ENCODE measurements at regions not wholly inside any gene's neighbourhood (a gene's known extent, or its start where the extent isn't known, plus 50 kb on each side); places are given as distances from the start of the nearest gene placed in this dataset.
"Not testable (repeated sequence)": the region's sequence is repeated elsewhere in the genome, so short reads cannot be mapped to it uniquely, and the experiment has no call there.

GRCh38 chr4:154164931-154165839 lies 326.4 kb downstream of the DCHS2 start:
- Histone ChIP-seq H3K36me3 (ENCODE audit: control insufficient read depth, low read depth, low read length) (no peaks in the 10 kb centered on the region), H3K27me3 (ENCODE audit: control insufficient read depth, insufficient read depth, low read length) (no peaks in the 10 kb centered on the region), H3K4me1 (ENCODE audit: control insufficient read depth, low read depth, low read length) (no peaks in the 10 kb centered on the region), H3K4me3 (ENCODE audit: low read length) (no peak overlapping the region), H3K9me3 (ENCODE audit: control insufficient read depth, low read depth, low read length) (no peaks in the 10 kb centered on the region), H3K27ac (ENCODE audit: low read length) (no peak overlapping the region), H3K9ac (ENCODE audit: low read length) (no peak overlapping the region)

DNA sequence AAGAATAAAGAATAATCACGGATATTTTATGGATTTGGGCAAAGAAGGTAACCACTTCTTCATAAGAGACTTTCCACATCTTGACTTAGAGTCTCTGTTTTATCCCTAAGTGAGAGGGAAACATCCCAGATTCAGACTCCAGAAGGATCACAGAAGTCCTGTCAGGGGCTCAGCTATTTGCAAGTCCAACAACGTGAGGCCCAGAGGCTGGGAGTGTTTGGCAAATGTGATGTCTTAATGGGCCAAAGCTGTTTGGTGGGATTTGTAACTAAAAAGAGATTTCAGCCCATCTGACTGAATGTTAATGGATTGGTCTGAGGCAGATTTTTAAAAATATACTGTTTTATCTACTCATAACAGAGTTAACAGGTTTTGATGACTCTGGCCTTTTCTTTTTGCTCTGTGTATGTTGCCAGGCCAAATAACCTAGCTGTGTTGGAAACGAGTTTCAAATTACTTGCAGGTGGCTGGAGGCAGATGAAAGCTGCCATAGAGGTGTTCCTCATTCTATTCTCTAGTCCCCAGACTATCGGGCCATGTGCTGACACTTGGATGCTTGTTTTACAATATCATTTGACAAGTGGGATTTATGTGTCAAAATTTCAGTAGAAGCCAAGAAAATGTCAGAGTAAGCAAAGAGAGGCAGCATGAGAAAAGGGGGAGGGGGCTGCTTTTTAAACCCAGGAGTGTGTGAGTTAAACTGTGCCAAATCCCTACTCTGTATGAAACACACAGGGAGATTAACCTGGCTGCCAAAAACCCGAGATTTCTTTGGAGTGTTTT lies 330.9 kb downstream of the DCHS2 start:
- H3K9me3 ChIP-seq (ENCODE audit: control insufficient read depth, low read depth, low read length), result no peaks in the 10 kb centered on the region
- H3K4me3 ChIP-seq (ENCODE audit: low read length), result no peak overlapping the region
- no peak overlapping the region for H3K27ac ChIP-seq (ENCODE audit: low read length)
- no peaks in the 10 kb centered on the region for H3K36me3 ChIP-seq (ENCODE audit: control insufficient read depth, low read depth, low read length)
- no peaks in the 10 kb centered on the region for H3K4me1 ChIP-seq (ENCODE audit: control insufficient read depth, low read depth, low read length)
- no peak overlapping the region for H3K9ac ChIP-seq (ENCODE audit: low read length)
- no peaks in the 10 kb centered on the region for H3K27me3 ChIP-seq (ENCODE audit: control insufficient read depth, insufficient read depth, low read length)

GRCh38 chr4:154158361-154159155 lies 333.0 kb downstream of the DCHS2 start:
- Histone ChIP-seq H3K27ac (ENCODE audit: low read length) (no peak overlapping the region), H3K36me3 (ENCODE audit: control insufficient read depth, low read depth, low read length) (no peaks in the 10 kb centered on the region), H3K9ac (ENCODE audit: low read length) (no peak overlapping the region), H3K9me3 (ENCODE audit: control insufficient read depth, low read depth, low read length) (no peaks in the 10 kb centered on the region), H3K4me3 (ENCODE audit: low read length) (no peak overlapping the region), H3K27me3 (ENCODE audit: control insufficient read depth, insufficient read depth, low read length) (no peaks in the 10 kb centered on the region), H3K4me1 (ENCODE audit: control insufficient read depth, low read depth, low read length) (no peaks in the 10 kb centered on the region)

GRCh38 chr4:154152546-154152945 lies 339.1 kb downstream of the DCHS2 start:
- H3K36me3 ChIP-seq (ENCODE audit: control insufficient read depth, low read depth, low read length), result no peaks in the 10 kb centered on the region
- no peaks in the 10 kb centered on the region for H3K9me3 ChIP-seq (ENCODE audit: control insufficient read depth, low read depth, low read length)
- no peaks in the 10 kb centered on the region for H3K27me3 ChIP-seq (ENCODE audit: control insufficient read depth, insufficient read depth, low read length)
- no peak overlapping the region for H3K9ac ChIP-seq (ENCODE audit: low read length)
- H3K4me1 ChIP-seq (ENCODE audit: control insufficient read depth, low read depth, low read length), result no peaks in the 10 kb centered on the region
- H3K4me3 ChIP-seq (ENCODE audit: low read length), result no peak overlapping the region
- H3K27ac ChIP-seq (ENCODE audit: low read length), result no peak overlapping the region

GRCh38 chr4:154149236-154149635 lies 342.4 kb downstream of the DCHS2 start:
- not testable (repeated sequence) for H3K4me3 ChIP-seq (ENCODE audit: low read length); H3K4me1 ChIP-seq (ENCODE audit: control insufficient read depth, low read depth, low read length); H3K36me3 ChIP-seq (ENCODE audit: control insufficient read depth, low read depth, low read length); H3K9me3 ChIP-seq (ENCODE audit: control insufficient read depth, low read depth, low read length); H3K9ac ChIP-seq (ENCODE audit: low read length); H3K27ac ChIP-seq (ENCODE audit: low read length); H3K27me3 ChIP-seq (ENCODE audit: control insufficient read depth, insufficient read depth, low read length)

GRCh38 chr4:154143720-154144119 lies 347.9 kb downstream of the DCHS2 start:
- Histone ChIP-seq H3K27me3 (ENCODE audit: control insufficient read depth, insufficient read depth, low read length) (no peaks in the 10 kb centered on the region), H3K27ac (ENCODE audit: low read length) (no peak overlapping the region), H3K36me3 (ENCODE audit: control insufficient read depth, low read depth, low read length) (no peaks in the 10 kb centered on the region), H3K9me3 (ENCODE audit: control insufficient read depth, low read depth, low read length) (no peaks in the 10 kb centered on the region), H3K4me1 (ENCODE audit: control insufficient read depth, low read depth, low read length) (peaks cover 6% of the 10 kb centered on the region), H3K4me3 (ENCODE audit: low read length) (no peak overlapping the region), H3K9ac (ENCODE audit: low read length) (no peak overlapping the region)

DNA sequence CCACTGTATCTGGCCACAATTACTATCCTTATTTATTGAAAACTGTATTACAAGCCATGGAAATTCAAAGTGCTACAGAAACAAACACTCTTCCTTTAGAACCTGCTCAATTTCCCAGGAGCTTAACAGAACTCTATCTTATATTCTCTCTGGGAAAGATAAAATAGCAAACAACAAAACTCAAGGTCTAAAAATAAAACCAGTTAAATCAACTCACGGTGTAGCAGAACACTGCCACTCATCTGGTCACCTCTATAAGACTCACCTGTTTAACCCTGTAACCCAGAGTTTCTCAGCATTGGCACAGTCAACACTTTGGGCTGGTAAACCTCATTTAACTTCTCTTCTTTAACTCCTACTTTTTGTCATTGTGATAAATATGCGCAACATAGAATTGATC lies 348.9 kb downstream of the DCHS2 start:
- Histone ChIP-seq H3K9ac (ENCODE audit: low read length) (no peak overlapping the region), H3K4me1 (ENCODE audit: control insufficient read depth, low read depth, low read length) (peaks cover 14% of the 10 kb centered on the region), H3K27ac (ENCODE audit: low read length) (no peak overlapping the region), H3K36me3 (ENCODE audit: control insufficient read depth, low read depth, low read length) (no peaks in the 10 kb centered on the region), H3K9me3 (ENCODE audit: control insufficient read depth, low read depth, low read length) (no peaks in the 10 kb centered on the region), H3K4me3 (ENCODE audit: low read length) (no peak overlapping the region), H3K27me3 (ENCODE audit: control insufficient read depth, insufficient read depth, low read length) (no peaks in the 10 kb centered on the region)

DNA sequence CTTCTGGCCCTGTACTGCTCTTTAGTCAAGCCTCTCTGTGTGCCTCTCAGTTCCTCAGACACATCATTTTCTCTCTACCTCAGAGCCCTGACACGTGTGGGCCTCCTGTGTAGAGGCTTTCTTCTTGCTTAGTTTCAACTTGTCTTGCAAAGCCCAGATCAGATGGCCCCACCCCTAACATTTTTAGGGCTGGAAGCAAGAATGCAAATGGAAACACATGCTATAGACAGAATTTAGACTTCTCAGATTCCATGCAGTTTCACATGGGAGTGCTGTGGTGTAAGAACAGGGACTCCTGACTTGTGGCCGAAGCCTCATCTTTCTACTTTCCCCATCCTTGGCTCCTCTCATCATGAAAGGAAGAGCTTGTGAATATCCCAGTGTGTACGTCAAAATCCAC lies 350.7 kb downstream of the DCHS2 start:
- Histone ChIP-seq H3K9ac (ENCODE audit: low read length) (no peak overlapping the region), H3K27ac (ENCODE audit: low read length) (no peak overlapping the region), H3K36me3 (ENCODE audit: control insufficient read depth, low read depth, low read length) (no peaks in the 10 kb centered on the region), H3K9me3 (ENCODE audit: control insufficient read depth, low read depth, low read length) (no peaks in the 10 kb centered on the region), H3K4me1 (ENCODE audit: control insufficient read depth, low read depth, low read length) (peaks cover 24% of the 10 kb centered on the region), H3K4me3 (ENCODE audit: low read length) (no peak overlapping the region), H3K27me3 (ENCODE audit: control insufficient read depth, insufficient read depth, low read length) (no peaks in the 10 kb centered on the region)

DNA sequence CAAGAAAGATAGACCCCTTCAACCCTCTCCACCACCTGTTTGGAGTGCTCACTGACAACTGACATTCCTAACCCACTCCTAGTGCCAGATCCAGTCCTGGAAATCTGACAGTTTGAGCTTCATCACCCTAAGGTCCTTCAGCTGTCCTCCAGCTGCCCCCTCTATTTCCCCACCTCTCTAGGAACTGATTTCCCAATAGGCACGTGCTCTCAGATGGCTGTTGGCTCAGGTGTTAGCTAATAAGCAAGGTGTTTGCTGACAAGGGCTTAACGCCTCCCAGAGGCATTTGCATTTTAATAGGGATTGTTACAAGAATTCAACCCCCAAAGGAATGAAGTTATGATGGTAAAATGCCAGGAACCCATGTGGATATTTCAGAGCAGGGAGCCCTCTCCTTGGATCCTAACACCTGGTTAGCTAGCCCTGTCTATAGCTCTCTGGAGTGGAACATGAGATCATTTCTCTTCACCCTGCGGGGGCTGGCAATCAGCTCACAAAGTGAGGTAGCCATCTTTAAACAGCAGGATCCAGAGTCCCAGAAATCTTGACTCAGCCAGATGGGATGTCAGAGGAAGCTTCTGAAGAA lies 348.5 kb upstream of the SFRP2 start:
- Histone ChIP-seq H3K27ac (ENCODE audit: low read length) (peak overlapping the region; percentile 28), H3K9me3 (ENCODE audit: control insufficient read depth, low read depth, low read length) (no peaks in the 10 kb centered on the region), H3K9ac (ENCODE audit: low read length) (no peak overlapping the region), H3K36me3 (ENCODE audit: control insufficient read depth, low read depth, low read length) (no peaks in the 10 kb centered on the region), H3K4me3 (ENCODE audit: low read length) (peak overlapping the region; percentile 19), H3K4me1 (ENCODE audit: control insufficient read depth, low read depth, low read length) (peaks cover 24% of the 10 kb centered on the region), H3K27me3 (ENCODE audit: control insufficient read depth, insufficient read depth, low read length) (no peaks in the 10 kb centered on the region)

DNA sequence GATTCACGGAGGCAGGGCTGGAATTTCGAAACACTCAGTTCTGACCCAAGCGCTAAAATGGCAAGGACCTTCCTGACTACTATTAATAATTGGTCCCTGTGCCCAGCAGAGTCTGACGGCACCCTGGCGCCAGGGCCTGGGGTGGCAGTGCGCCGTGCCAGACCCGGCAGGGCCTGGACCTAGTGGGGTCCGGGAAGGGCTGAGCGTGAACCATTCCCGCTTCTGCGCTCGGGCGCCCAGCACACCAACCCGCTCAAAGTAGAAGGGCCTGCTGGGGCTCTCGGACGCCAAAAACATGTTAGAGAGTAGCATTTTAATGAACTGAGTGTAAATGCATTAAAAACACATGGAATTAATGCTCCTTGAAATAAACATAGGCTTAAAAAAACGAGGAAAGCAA lies 346.7 kb upstream of the SFRP2 start:
- no peaks in the 10 kb centered on the region for H3K36me3 ChIP-seq (ENCODE audit: control insufficient read depth, low read depth, low read length)
- peaks cover 24% of the 10 kb centered on the region for H3K4me1 ChIP-seq (ENCODE audit: control insufficient read depth, low read depth, low read length)
- no peak overlapping the region for H3K27ac ChIP-seq (ENCODE audit: low read length)
- no peak overlapping the region for H3K9ac ChIP-seq (ENCODE audit: low read length)
- no peaks in the 10 kb centered on the region for H3K9me3 ChIP-seq (ENCODE audit: control insufficient read depth, low read depth, low read length)
- no peak overlapping the region for H3K4me3 ChIP-seq (ENCODE audit: low read length)
- no peaks in the 10 kb centered on the region for H3K27me3 ChIP-seq (ENCODE audit: control insufficient read depth, insufficient read depth, low read length)

DNA sequence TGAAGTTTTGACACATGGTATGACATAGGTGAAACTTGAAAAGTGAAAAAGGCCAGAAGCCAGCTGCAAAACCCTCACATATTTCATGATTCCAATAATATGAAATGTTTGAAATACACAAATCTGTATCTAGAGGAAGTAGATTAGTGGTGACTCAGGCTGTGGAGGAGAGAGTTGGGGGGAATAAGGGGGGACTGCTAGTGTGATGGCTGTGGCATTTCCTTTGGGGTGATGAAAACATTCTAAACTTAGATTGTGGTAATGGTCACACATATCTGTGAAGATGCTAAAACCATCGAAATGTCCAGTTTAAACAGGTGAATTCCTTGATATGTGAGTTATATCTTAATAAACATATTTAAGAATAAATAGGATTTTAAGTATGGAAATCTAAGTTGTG lies 343.5 kb upstream of the SFRP2 start:
- H3K9me3 ChIP-seq (ENCODE audit: control insufficient read depth, low read depth, low read length), result no peaks in the 10 kb centered on the region
- no peaks in the 10 kb centered on the region for H3K36me3 ChIP-seq (ENCODE audit: control insufficient read depth, low read depth, low read length)
- H3K9ac ChIP-seq (ENCODE audit: low read length), result no peak overlapping the region
- no peak overlapping the region for H3K27ac ChIP-seq (ENCODE audit: low read length)
- H3K27me3 ChIP-seq (ENCODE audit: control insufficient read depth, insufficient read depth, low read length), result no peaks in the 10 kb centered on the region
- H3K4me3 ChIP-seq (ENCODE audit: low read length), result no peak overlapping the region
- peaks cover 7% of the 10 kb centered on the region for H3K4me1 ChIP-seq (ENCODE audit: control insufficient read depth, low read depth, low read length)

Measured in iPS-18a (cell line).